Mesothelial cell of epicardium (in vitro differentiated cells): ENCODE measurements at regions not wholly inside any gene's neighbourhood (a gene's known extent, or its start where the extent isn't known, plus 50 kb on each side); places are given as distances from the start of the nearest gene placed in this dataset.
"Not testable (repeated sequence)": the region's sequence is repeated elsewhere in the genome, so short reads cannot be mapped to it uniquely, and the experiment has no call there.

Source experiments
- DNase-seq, 2 experiments: peaks; one replicate each; pipeline ENCODE4 v3.0.0; 2021; ENCODE audit warnings: low spot score in 2 of 2; ENCODE audit not compliant: unreplicated experiment in 2 of 2
- H3K27ac Mint-ChIP-seq: 2 replicates; pipeline ENCODE4 v1.8.0; 2021; ENCODE audit warnings: mixed read lengths
- H3K27me3 Mint-ChIP-seq: 2 replicates; pipeline ENCODE4 v1.8.0; 2021; ENCODE audit warnings: low read depth, mixed read lengths
- H3K36me3 Mint-ChIP-seq: 2 replicates; pipeline ENCODE4 v1.8.0; 2021; ENCODE audit warnings: mixed read lengths
- H3K4me1 Mint-ChIP-seq: 2 replicates; pipeline ENCODE4 v1.8.0; 2021; ENCODE audit warnings: mixed read lengths
- H3K4me3 Mint-ChIP-seq: 2 replicates; pipeline ENCODE4 v1.8.0; 2021; ENCODE audit warnings: mild to moderate bottlenecking, moderate library complexity, mixed read lengths
- H3K9me3 Mint-ChIP-seq: 2 replicates; pipeline ENCODE4 v1.8.0; 2021; ENCODE audit warnings: mixed read lengths
- CTCF ChIP-seq: fragments of 200-600 bp; sonication (generic); IDR thresholded peaks from one replicate; pipeline ENCODE4 v1.5.0; 2021; ENCODE audit warnings: antibody characterized with exemption; ENCODE audit not compliant: unreplicated experiment

DNA sequence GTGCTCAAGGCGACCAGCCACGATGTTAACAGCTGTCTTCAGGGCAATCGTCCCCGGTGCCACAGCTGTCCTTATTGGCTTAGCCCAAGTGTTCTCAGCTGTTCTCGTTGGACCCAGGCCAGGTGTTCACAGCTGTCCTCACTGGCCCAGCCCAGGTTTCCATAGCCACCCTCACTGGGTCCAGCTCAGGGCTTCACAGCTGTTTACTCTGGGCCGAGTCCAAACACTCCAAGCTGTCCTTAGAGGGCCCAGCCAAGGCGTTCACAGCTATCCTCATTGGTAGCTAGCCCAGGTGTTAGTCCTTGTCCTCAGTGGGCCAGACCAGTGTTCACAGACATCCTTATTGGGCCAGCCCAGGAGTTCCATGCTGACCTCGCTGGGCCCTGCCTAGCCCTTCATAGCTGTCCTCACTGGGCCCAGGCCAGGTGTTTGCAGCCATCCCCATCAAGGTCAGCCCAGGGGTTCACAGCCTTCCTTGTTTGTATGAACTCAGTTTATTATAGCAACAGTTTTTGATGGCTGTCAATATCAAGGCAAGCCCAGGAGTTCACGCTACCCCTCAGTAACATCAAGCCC lies 106.0 kb upstream of the THOC3 start:
- DNase-seq, H3K9me3 Mint-ChIP-seq, H3K4me1 Mint-ChIP-seq, H3K27me3 Mint-ChIP-seq, H3K27ac Mint-ChIP-seq, H3K4me3 Mint-ChIP-seq, H3K36me3 Mint-ChIP-seq: not testable (repeated sequence)

GRCh38 chr5:176083717-176084116 lies 115.6 kb upstream of the THOC3 start:
- H3K4me3 Mint-ChIP-seq, H3K27ac Mint-ChIP-seq, H3K9me3 Mint-ChIP-seq, H3K27me3 Mint-ChIP-seq, DNase-seq, H3K4me1 Mint-ChIP-seq, H3K36me3 Mint-ChIP-seq: not testable (repeated sequence)

DNA sequence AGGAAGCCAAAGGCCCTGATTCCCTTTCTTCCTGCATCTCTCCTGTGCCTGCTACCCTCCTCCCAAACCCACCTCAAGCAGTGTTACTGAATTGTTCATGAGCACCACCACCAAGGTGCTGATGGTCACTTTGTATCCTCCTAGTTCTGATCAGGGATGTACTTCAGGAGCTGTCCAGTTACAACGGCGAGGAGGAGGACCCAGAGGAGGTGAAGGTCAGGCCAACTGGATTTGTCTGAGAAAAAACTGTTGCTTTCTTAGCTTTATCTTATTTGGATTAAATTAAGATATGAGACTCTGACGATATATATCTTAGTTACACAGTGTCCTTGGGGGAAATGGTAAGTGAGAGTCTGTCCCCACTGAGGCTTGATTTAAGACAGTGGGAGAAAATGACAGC lies 135.0 kb upstream of the THOC3 start:
- H3K36me3 Mint-ChIP-seq, H3K4me1 Mint-ChIP-seq, H3K27ac Mint-ChIP-seq, H3K9me3 Mint-ChIP-seq, H3K4me3 Mint-ChIP-seq, DNase-seq: not testable (repeated sequence)
- H3K27me3 Mint-ChIP-seq, result peaks cover 22% of the 10 kb centered on the region

DNA sequence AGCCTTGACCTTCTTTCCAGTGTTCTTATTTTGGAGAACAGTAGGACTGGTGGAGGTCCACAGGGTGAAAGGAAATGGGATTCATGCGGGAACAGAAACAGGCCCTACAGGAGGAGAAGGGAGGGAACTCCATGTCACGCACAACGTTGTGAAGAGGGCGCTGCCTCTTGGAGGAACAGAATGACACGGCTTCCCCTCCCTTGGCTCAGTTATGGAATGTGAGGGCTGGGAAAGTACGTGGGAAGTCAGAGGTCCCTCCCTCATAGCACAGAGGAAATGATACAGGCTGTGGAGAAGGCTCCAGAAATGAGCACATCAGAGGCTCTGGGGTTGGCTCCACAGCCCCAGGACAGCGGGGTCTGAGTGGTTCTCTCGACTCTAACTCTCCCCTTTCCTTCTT lies 125.3 kb upstream of the SIMC1 start:
- not testable (repeated sequence) for H3K4me1 Mint-ChIP-seq, DNase-seq, H3K9me3 Mint-ChIP-seq, H3K27ac Mint-ChIP-seq, H3K27me3 Mint-ChIP-seq, H3K36me3 Mint-ChIP-seq, H3K4me3 Mint-ChIP-seq

DNA sequence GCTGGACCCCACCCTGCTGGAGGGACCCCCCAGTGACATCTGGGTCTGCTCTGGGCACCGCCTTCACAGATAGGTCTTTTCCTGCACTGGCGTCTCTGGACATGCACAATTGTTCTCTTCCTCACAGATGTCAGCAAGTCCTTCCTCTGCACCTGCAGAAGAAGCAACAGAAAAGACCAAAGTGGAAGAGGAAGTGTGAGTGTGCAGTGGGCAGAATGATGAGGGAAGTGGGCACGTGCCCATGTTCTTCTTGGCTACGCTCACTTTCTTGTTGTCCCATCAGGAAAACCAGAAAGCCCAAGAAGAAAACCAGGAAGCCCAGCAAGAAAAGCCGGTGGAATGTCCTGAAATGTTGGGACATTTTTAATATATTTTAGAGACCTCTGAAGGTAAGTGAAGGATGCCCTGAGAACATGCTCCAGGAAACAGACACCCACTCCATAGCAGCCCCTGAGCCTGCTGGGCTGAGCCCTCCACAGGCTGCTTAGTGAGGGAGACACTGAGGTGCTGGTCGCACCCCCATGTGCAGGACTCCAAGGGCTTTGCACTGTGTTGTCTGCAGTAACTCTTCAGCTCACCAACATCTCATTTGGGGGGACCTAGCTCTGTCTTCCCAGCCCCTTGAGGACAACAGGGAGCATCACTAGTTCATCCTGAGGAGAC lies 124.4 kb upstream of the SIMC1 start:
- not testable (repeated sequence) for DNase-seq, H3K36me3 Mint-ChIP-seq, H3K4me3 Mint-ChIP-seq, H3K9me3 Mint-ChIP-seq, H3K27ac Mint-ChIP-seq, H3K27me3 Mint-ChIP-seq, H3K4me1 Mint-ChIP-seq

GRCh38 chr5:176114825-176115224 lies 123.4 kb upstream of the SIMC1 start:
- DNase-seq, H3K27ac Mint-ChIP-seq, H3K9me3 Mint-ChIP-seq, H3K36me3 Mint-ChIP-seq, H3K27me3 Mint-ChIP-seq, H3K4me1 Mint-ChIP-seq, H3K4me3 Mint-ChIP-seq: not testable (repeated sequence)

GRCh38 chr5:176117699-176118238 lies 120.5 kb upstream of the SIMC1 start:
- not testable (repeated sequence) for H3K36me3 Mint-ChIP-seq, H3K4me1 Mint-ChIP-seq, H3K27me3 Mint-ChIP-seq

GRCh38 chr5:176122361-176122760 lies 115.9 kb upstream of the SIMC1 start:
- not testable (repeated sequence) for H3K27ac Mint-ChIP-seq, H3K4me3 Mint-ChIP-seq

More at GRCh38 chr5:176117699-176118238, 120.5 kb upstream of the SIMC1 start:
- not testable (repeated sequence) for H3K27ac Mint-ChIP-seq, H3K4me3 Mint-ChIP-seq, H3K9me3 Mint-ChIP-seq, DNase-seq

GRCh38 chr5:176124120-176124519 lies 114.1 kb upstream of the SIMC1 start:
- not testable (repeated sequence) for H3K4me1 Mint-ChIP-seq, H3K9me3 Mint-ChIP-seq, H3K4me3 Mint-ChIP-seq, H3K36me3 Mint-ChIP-seq, DNase-seq, H3K27ac Mint-ChIP-seq
- peaks cover 13% of the 10 kb centered on the region for H3K27me3 Mint-ChIP-seq

More at GRCh38 chr5:176122361-176122760, 115.9 kb upstream of the SIMC1 start:
- not testable (repeated sequence) for DNase-seq, H3K36me3 Mint-ChIP-seq, H3K4me1 Mint-ChIP-seq, H3K9me3 Mint-ChIP-seq
- peaks cover 13% of the 10 kb centered on the region for H3K27me3 Mint-ChIP-seq

GRCh38 chr5:176131771-176132170 lies 106.5 kb upstream of the SIMC1 start:
- H3K27ac Mint-ChIP-seq, result no peak overlapping the region
- DNase-seq, result no peak
- H3K4me1 Mint-ChIP-seq, result peaks cover 25% of the 10 kb centered on the region
- H3K9me3 Mint-ChIP-seq, result peaks cover 4% of the 10 kb centered on the region
- H3K27me3 Mint-ChIP-seq, result peaks cover 62% of the 10 kb centered on the region
- no peak overlapping the region for H3K4me3 Mint-ChIP-seq
- TF ChIP-seq CTCF, result no peak
- H3K36me3 Mint-ChIP-seq, result no peaks in the 10 kb centered on the region
